B cell (primary cell): ENCODE measurements at regions not wholly inside any gene's neighbourhood (a gene's known extent, or its start where the extent isn't known, plus 50 kb on each side); places are given as distances from the start of the nearest gene placed in this dataset.

Experiments
- ATAC-seq: fragments of 200-7000 bp; cut with Tn5 transposase; one replicate; pipeline ENCODE4 v1.10.0; 2021; ENCODE audit warnings: low read depth, mild to moderate bottlenecking, moderate number of reproducible peaks, moderate library complexity
- CTCF ChIA-PET: fragments of 350-600 bp; sonication (Branson Sonifier 250); formaldehyde crosslinking; loops from one replicate; lab custom pipeline; 2021; ENCODE audit warnings: antibody characterized with exemption, inconsistent platforms; lab: Charles Lee
- POLR2A ChIA-PET: fragments of 350-600 bp; sonication (Branson Sonifier 250); formaldehyde crosslinking; loops from one replicate; lab custom pipeline; 2021; ENCODE audit warnings: antibody characterized with exemption; lab: Charles Lee
- DNase-seq: peaks from one replicate; pipeline ENCODE4 v3.0.0; 2013
- H2AFZ ChIP-seq: 2 replicates; pipeline ENCODE4 v1.6.1; 2012; ENCODE audit warnings: mild to moderate bottlenecking, low read depth, low read length; ENCODE audit not compliant: insufficient read depth, poor library complexity, severe bottlenecking
- H3K27ac ChIP-seq, 2 donors: 1 replicate in 1 of 2; 2 replicates in 1 of 2; pipeline ENCODE4 v1.5.1; 2012 to 2013; ENCODE audit warnings: low read length in 2 of 2, mild to moderate bottlenecking in 2 of 2, moderate library complexity in 1 of 2
- H3K27me3 ChIP-seq, 4 experiments: fragments of 200-600 bp in 1 of 4; sonication (generic) in 1 of 4; replicated peaks in 1 of 4; 1 replicate in 2 of 4; 2 replicates in 2 of 4; pipeline versions ENCODE4 v1.6.1 to v1.7.0; 2013 to 2016; ENCODE audit warnings: low read length in 3 of 4, mild to moderate bottlenecking in 2 of 4, mixed read lengths in 1 of 4, moderate library complexity in 1 of 4; ENCODE audit not compliant: insufficient read depth in 4 of 4, control insufficient read depth in 3 of 4; ENCODE audit errors: control extremely low read depth in 1 of 4
- H3K36me3 ChIP-seq, 2 experiments: replicated peaks in 1 of 2; 1 replicate in 1 of 2; 2 replicates in 1 of 2; pipeline versions ENCODE4 v1.6.1 to v1.7.1; 2013; ENCODE audit warnings: low read length in 1 of 2; ENCODE audit not compliant: insufficient read depth in 2 of 2, control insufficient read depth in 1 of 2; ENCODE audit errors: control extremely low read depth in 1 of 2, extremely low read depth in 1 of 2
- H3K4me1 ChIP-seq, 2 donors: fragments of 200-600 bp in 1 of 2; sonication (generic) in 1 of 2; 1 replicate in 1 of 2; 2 replicates in 1 of 2; pipeline versions ENCODE4 v1.5.1 to v1.6.1; 2013 to 2017; ENCODE audit warnings: low read length in 2 of 2; ENCODE audit not compliant: control insufficient read depth in 2 of 2, insufficient read depth in 2 of 2
- H3K4me2 ChIP-seq: replicated peaks from 2 replicates; pipeline ENCODE3; 2012; ENCODE audit warnings: mild to moderate bottlenecking, low read depth, low read length; ENCODE audit not compliant: poor library complexity, severe bottlenecking
- H3K4me3 ChIP-seq, 5 experiments: fragments of 200-600 bp in 1 of 5; sonication (generic) in 1 of 5; 1 replicate in 3 of 5; 2 replicates in 2 of 5; pipeline versions ENCODE4 v1.5.1 to v1.7.0; 2011 to 2016; ENCODE audit warnings: low read length in 4 of 5, mild to moderate bottlenecking in 4 of 5, low read depth in 2 of 5, control low read depth in 1 of 5, moderate library complexity in 1 of 5; ENCODE audit not compliant: insufficient read depth in 1 of 5; ENCODE audit errors: control extremely low read depth in 1 of 5, extremely low read depth in 1 of 5
- H3K79me2 ChIP-seq: fragments of 200-600 bp; sonication (generic); one replicate; pipeline ENCODE4 v1.6.0; 2016; ENCODE audit warnings: low read length; ENCODE audit not compliant: control insufficient read depth, insufficient read depth
- H3K9ac ChIP-seq: fragments of 200-600 bp; sonication (generic); 2 replicates; pipeline ENCODE4 v1.6.1; 2017; ENCODE audit warnings: mild to moderate bottlenecking, low read length, moderate library complexity
- H3K9me3 ChIP-seq, 3 donors: one replicate each; pipeline versions ENCODE4 v1.6.1 to v1.7.1; 2013; ENCODE audit warnings: low read length in 2 of 3; ENCODE audit not compliant: control insufficient read depth in 2 of 3, insufficient read depth in 1 of 3; ENCODE audit errors: control extremely low read depth in 1 of 3
- H4K20me1 ChIP-seq: 2 replicates; pipeline ENCODE4 v1.6.0; 2012; ENCODE audit warnings: mild to moderate bottlenecking, low read length; ENCODE audit not compliant: insufficient read depth, control insufficient read depth, poor library complexity, severe bottlenecking
- H3K27ac Mint-ChIP-seq: one replicate; pipeline ENCODE4 v1.8.0; 2021; ENCODE audit warnings: mixed read lengths
- H3K27me3 Mint-ChIP-seq: one replicate; pipeline ENCODE4 v1.8.0; 2021; ENCODE audit warnings: mixed read lengths
- H3K4me1 Mint-ChIP-seq: one replicate; pipeline ENCODE4 v1.8.0; 2021; ENCODE audit warnings: mixed read lengths
- H3K4me3 Mint-ChIP-seq: one replicate; pipeline ENCODE4 v1.8.0; 2021; ENCODE audit warnings: mixed read lengths
- H3K9me3 Mint-ChIP-seq: one replicate; pipeline ENCODE4 v1.8.0; 2022; ENCODE audit warnings: mixed read lengths; ENCODE audit not compliant: insufficient read depth
- EZH2 ChIP-seq: IDR thresholded peaks from 2 replicates; pipeline ENCODE4 v1.6.1; 2012; ENCODE audit warnings: borderline replicate concordance, low read depth, mild to moderate bottlenecking, moderate library complexity, low read length; ENCODE audit not compliant: insufficient read depth, poor library complexity, severe bottlenecking
- WGBS: methylation state at CpG from one replicate; pipeline ENCODE4 v1.1.5; 2013; ENCODE audit warnings: missing lambda C conversion rate; ENCODE audit not compliant: insufficient coverage; 5-methylcytosine and 5-hydroxymethylcytosine counted together
- intact Hi-C: fragments of 100-400 bp; cut with micrococcal nuclease; formaldehyde crosslinking; loops from one replicate; pipeline ENCODE4 v1.10.0; 2022
- TF ChIP-seq, protein P1 (sequence below): fragments of 200-600 bp; IDR thresholded peaks from one replicate; pipeline ENCODE4 v1.8.0; 2022; ENCODE audit warnings: antibody characterized with exemption, mild to moderate bottlenecking

DNA sequence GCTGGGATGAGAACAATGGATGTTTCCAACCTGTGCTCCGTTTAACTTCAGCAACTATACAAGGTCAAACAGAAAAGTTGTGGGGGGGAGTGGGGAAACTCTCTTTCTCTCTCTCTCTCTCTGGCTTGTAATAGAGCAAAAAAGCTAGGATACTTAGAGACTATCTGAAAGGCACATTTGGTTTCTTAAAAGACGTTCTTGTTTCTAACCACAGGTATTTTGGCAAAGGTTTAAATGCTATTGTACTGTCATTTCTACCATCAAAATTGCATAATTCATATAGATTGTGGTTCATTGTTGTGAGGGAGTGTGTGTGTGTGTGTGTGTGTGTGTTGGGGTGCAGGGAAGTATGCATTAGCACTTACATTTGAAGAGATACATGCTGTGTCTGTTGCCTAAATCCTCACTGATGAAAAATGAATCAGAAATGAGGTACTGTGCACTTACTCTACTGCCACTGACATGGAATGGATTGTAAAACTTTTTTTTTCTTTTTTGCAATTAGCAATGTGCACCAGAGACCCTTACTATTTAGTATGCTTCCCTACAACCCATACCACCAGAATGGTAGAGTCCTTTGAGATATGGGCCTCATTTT is 841.0 kb upstream of the PIK3C3 start:
- Histone ChIP-seq H3K4me1 (no peaks in the 10 kb centered on the region), H3K4me2 (no peak overlapping the region), H3K27me3 (no peaks in the 10 kb centered on the region), H2AFZ (no peak overlapping the region), H4K20me1 (no peaks in the 10 kb centered on the region), H3K9me3 (peaks cover 0 to 3% (median 0%) of the 10 kb centered on the region in 3 donors), H3K9ac (no peak overlapping the region), H3K27ac (no peak overlapping the region), H3K4me3 (no peak overlapping the region), H3K79me2 (no peaks in the 10 kb centered on the region), H3K36me3 (no peaks in the 10 kb centered on the region)
- CTCF ChIA-PET: no interaction called here
- intact Hi-C loops: no loop called here
- WGBS: no CpG with 5 or more reads among the region's 2 CpGs
- H3K27ac Mint-ChIP-seq: no peak overlapping the region
- H3K9me3 Mint-ChIP-seq: peaks cover 8% of the 10 kb centered on the region
- no peaks in the 10 kb centered on the region for H3K27me3 Mint-ChIP-seq
- H3K4me1 Mint-ChIP-seq: no peaks in the 10 kb centered on the region
- POLR2A ChIA-PET: no interaction called here
- ATAC-seq (no peak), DNase-seq (no peak)
- TF ChIP-seq EZH2: no peak
- TF ChIP-seq, protein P1, sequence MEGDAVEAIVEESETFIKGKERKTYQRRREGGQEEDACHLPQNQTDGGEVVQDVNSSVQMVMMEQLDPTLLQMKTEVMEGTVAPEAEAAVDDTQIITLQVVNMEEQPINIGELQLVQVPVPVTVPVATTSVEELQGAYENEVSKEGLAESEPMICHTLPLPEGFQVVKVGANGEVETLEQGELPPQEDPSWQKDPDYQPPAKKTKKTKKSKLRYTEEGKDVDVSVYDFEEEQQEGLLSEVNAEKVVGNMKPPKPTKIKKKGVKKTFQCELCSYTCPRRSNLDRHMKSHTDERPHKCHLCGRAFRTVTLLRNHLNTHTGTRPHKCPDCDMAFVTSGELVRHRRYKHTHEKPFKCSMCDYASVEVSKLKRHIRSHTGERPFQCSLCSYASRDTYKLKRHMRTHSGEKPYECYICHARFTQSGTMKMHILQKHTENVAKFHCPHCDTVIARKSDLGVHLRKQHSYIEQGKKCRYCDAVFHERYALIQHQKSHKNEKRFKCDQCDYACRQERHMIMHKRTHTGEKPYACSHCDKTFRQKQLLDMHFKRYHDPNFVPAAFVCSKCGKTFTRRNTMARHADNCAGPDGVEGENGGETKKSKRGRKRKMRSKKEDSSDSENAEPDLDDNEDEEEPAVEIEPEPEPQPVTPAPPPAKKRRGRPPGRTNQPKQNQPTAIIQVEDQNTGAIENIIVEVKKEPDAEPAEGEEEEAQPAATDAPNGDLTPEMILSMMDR: no peak
- H3K4me3 Mint-ChIP-seq: no peak overlapping the region

DNA sequence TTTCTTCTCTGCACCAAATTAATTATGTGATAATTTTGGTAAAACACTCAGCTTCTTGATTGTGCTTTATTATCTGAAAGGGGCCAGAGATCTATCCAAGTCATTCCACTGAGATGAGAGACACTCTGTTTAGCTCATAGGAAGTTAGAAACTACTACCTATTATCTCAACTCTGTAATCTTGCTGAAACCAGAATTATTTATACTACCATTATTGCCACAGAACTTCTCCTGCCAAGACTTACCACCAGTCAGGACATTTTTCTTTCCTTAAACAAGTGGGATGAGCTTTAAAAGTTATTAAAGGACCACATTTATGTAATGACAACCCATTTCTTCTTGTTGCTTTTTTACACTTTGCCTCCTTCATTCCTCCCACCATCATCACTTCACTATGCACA is 855.6 kb upstream of the PIK3C3 start:
- no peak for ATAC-seq
- intact Hi-C loops: no loop called here
- Histone ChIP-seq H3K79me2 (no peaks in the 10 kb centered on the region), H3K27me3 (no peaks in the 10 kb centered on the region), H3K4me3 (no peak overlapping the region), H3K27ac (no peak overlapping the region), H3K36me3 (no peaks in the 10 kb centered on the region), H3K4me1 (no peaks in the 10 kb centered on the region), H2AFZ (no peak overlapping the region), H3K9ac (no peak overlapping the region), H3K9me3 (peaks cover 0 to 2% (median 0%) of the 10 kb centered on the region in 3 donors), H3K4me2 (no peak overlapping the region), H4K20me1 (no peaks in the 10 kb centered on the region)
- TF ChIP-seq, protein P1: no peak
- no peak for TF ChIP-seq EZH2
- Mint-ChIP-seq H3K27me3 (no peaks in the 10 kb centered on the region), H3K9me3 (peaks cover 7% of the 10 kb centered on the region), H3K4me3 (no peak overlapping the region), H3K4me1 (no peaks in the 10 kb centered on the region), H3K27ac (no peak overlapping the region)
- no peak for DNase-seq
- ChIA-PET POLR2A (no interaction called here), CTCF (no interaction called here)
